HFF-Myc (cell line): ENCODE measurements at regions not wholly inside any gene's neighbourhood (a gene's known extent, or its start where the extent isn't known, plus 50 kb on each side); places are given as distances from the start of the nearest gene placed in this dataset.

Experiments used
- DNase-seq: peaks from one replicate; pipeline ENCODE4 v3.0.0-alpha.2; 2011; ENCODE audit warnings: low read depth; ENCODE audit errors: extremely low read depth
- H3K4me3 ChIP-seq: replicated peaks from 2 replicates; pipeline ENCODE4 v1.5.1; 2011; ENCODE audit warnings: low read depth, mild to moderate bottlenecking, control low read depth, low read length
- CTCF ChIP-seq: IDR thresholded peaks from 2 replicates; pipeline ENCODE4 v1.5.1; 2012; ENCODE audit warnings: mild to moderate bottlenecking, low read depth, low read length, control low read depth; ENCODE audit errors: missing control alignments

- DNase-seq: no peak
- no peak for TF ChIP-seq CTCF
- no peak overlapping the region for H3K4me3 ChIP-seq
Measured at GRCh38 chr11:112553205-112553731, 292.6 kb upstream of the PLET1 start.

- H3K4me3 ChIP-seq: no peak overlapping the region
- TF ChIP-seq CTCF: no peak
- DNase-seq: no peak
Measured at GRCh38 chr11:112554586-112554985, 293.9 kb upstream of the PLET1 start.

- peak; percentile 16 for DNase-seq
- no peak overlapping the region for H3K4me3 ChIP-seq
- peak; percentile 80 for TF ChIP-seq CTCF
Measured at GRCh38 chr11:112555491-112556364, 295.1 kb upstream of the PLET1 start.

- no peak overlapping the region for H3K4me3 ChIP-seq
- no peak for TF ChIP-seq CTCF
- no peak for DNase-seq
Measured at GRCh38 chr11:112558691-112559090, 298.0 kb upstream of the PLET1 start.

GRCh38 chr11:112563808-112564207, 303.1 kb upstream of the PLET1 start:
- DNase-seq: no peak
- no peak for TF ChIP-seq CTCF
- H3K4me3 ChIP-seq: no peak overlapping the region

- H3K4me3 ChIP-seq: no peak overlapping the region
- DNase-seq: no peak
- TF ChIP-seq CTCF: no peak
Measured at GRCh38 chr11:112564228-112564955, 303.7 kb upstream of the PLET1 start.
